Mammary epithelial cell (primary cell): ENCODE measurements at regions not wholly inside any gene's neighbourhood (a gene's known extent, or its start where the extent isn't known, plus 50 kb on each side); places are given as distances from the start of the nearest gene placed in this dataset.

Source experiments
- CTCF ChIP-seq, 2 donors: IDR thresholded peaks in 1 of 2; conservative IDR thresholded peaks in 1 of 2; 2 replicates each; pipeline ENCODE4 v1.5.1; 2011 to 2012; ENCODE audit warnings: inconsistent platforms in 2 of 2, low read length in 2 of 2, mild to moderate bottlenecking in 2 of 2, control low read depth in 1 of 2, low read depth in 1 of 2; ENCODE audit not compliant: insufficient read depth in 1 of 2; ENCODE audit errors: extremely low read depth in 1 of 2
- EZH2 ChIP-seq: IDR thresholded peaks from 2 replicates; pipeline ENCODE4 v1.6.1; 2012; ENCODE audit warnings: low read length, inconsistent platforms, borderline replicate concordance

GRCh38 chr12:107459641-107460040 lies 226.0 kb upstream of the PWP1 start:
- no peak for TF ChIP-seq CTCF (conservative IDR thresholded peaks at IDR 0.05 in 1 of 2, IDR thresholded peaks at IDR 0.05 in 1 of 2; ENCODE audit: extremely low read depth in 1 of 2, insufficient read depth in 1 of 2, low read depth in 1 of 2, low read length in 2 of 2)
- no peak for TF ChIP-seq EZH2
